Prostate gland (tissue), 2 donors: ENCODE measurements at regions not wholly inside any gene's neighbourhood (a gene's known extent, or its start where the extent isn't known, plus 50 kb on each side); places are given as distances from the start of the nearest gene placed in this dataset.

Source experiments
- CTCF ChIP-seq, 4 experiments: fragments of 200-600 bp in 2 of 4; fragments of 450-650 bp in 2 of 4; sonication (generic) in 2 of 4; IDR thresholded peaks; 1 replicate in 3 of 4; 2 replicates in 1 of 4; pipeline ENCODE4 v1.5.1; 2016 to 2019; ENCODE audit warnings: antibody characterized with exemption in 4 of 4, mild to moderate bottlenecking in 2 of 4, moderate library complexity in 2 of 4
- POLR2AphosphoS5 ChIP-seq: sonication (generic); formaldehyde crosslinking; IDR thresholded peaks from one replicate; pipeline ENCODE4 v1.6.1; 2017; ENCODE audit warnings: antibody characterized with exemption

GRCh38 chr7:54882694-54883093 is 123.7 kb upstream of the SEC61G start:
- no peak for TF ChIP-seq CTCF (IDR thresholded peaks at IDR 0.05)
- no peak for TF ChIP-seq POLR2AphosphoS5
